A673 (cell line): ENCODE measurements at regions not wholly inside any gene's neighbourhood (a gene's known extent, or its start where the extent isn't known, plus 50 kb on each side); places are given as distances from the start of the nearest gene placed in this dataset.

Experiments used
- BruUV-seq: library from RNA; stranded (reverse); fragments of 400-500 nt; replicated peaks from 2 replicates; lab custom pipeline; 2021; lab: Mats Ljungman, UMichigan
- CTCF ChIA-PET: fragments of 300-600 bp; sonication (Branson Sonifier 250); formaldehyde crosslinking; loops from one replicate; lab custom pipeline; 2022; ENCODE audit warnings: antibody characterized with exemption; lab: Charles Lee
- POLR2A ChIA-PET: fragments of 300-600 bp; sonication (Branson Sonifier 250); formaldehyde crosslinking; loops from one replicate; lab custom pipeline; 2022; ENCODE audit warnings: antibody characterized with exemption; ENCODE audit not compliant: low non-redundant PET; lab: Charles Lee
- DNase-seq: peaks from one replicate; pipeline ENCODE4 v3.0.0-alpha.2; 2015; ENCODE audit warnings: low spot score
- H3K27ac ChIP-seq: fragments of 200-600 bp; sonication (generic); 2 replicates; pipeline ENCODE4 v1.5.1; 2016; ENCODE audit warnings: mixed run types, low read depth, mild to moderate bottlenecking, mixed read lengths, antibody characterized with exemption, low read length; ENCODE audit not compliant: poor library complexity, severe bottlenecking
- H3K27me3 ChIP-seq: fragments of 200-600 bp; sonication (generic); replicated peaks from 2 replicates; pipeline ENCODE4 v1.6.1; 2017; ENCODE audit warnings: mixed run types, low read depth, mild to moderate bottlenecking, mixed read lengths, antibody characterized with exemption, low read length; ENCODE audit not compliant: insufficient read depth, poor library complexity
- H3K36me3 ChIP-seq: fragments of 200-600 bp; sonication (generic); 2 replicates; pipeline ENCODE4 v1.6.1; 2016; ENCODE audit warnings: mixed run types, mild to moderate bottlenecking, mixed read lengths, antibody characterized with exemption, low read length; ENCODE audit not compliant: insufficient read depth, poor library complexity, severe bottlenecking
- H3K4me1 ChIP-seq: fragments of 200-600 bp; sonication (generic); 2 replicates; pipeline ENCODE4 v1.6.1; 2017; ENCODE audit warnings: mixed run types, mild to moderate bottlenecking, mixed read lengths, antibody characterized with exemption, low read length; ENCODE audit not compliant: insufficient read depth, poor library complexity, severe bottlenecking
- H3K4me3 ChIP-seq: fragments of 200-600 bp; sonication (generic); 2 replicates; pipeline ENCODE4 v1.5.1; 2016; ENCODE audit warnings: low read depth, mixed run types, mild to moderate bottlenecking, mixed read lengths, low read length; ENCODE audit not compliant: poor library complexity, severe bottlenecking
- H3K9me3 ChIP-seq: fragments of 200-600 bp; sonication (generic); 2 replicates; pipeline ENCODE4 v1.6.1; 2016; ENCODE audit warnings: mixed run types, low read depth, mild to moderate bottlenecking, mixed read lengths, antibody characterized with exemption, low read length; ENCODE audit not compliant: poor library complexity, severe bottlenecking
- EZH2 ChIP-seq: fragments of 200-600 bp; sonication (generic); IDR thresholded peaks from 2 replicates; pipeline ENCODE4 v1.6.1; 2017; ENCODE audit warnings: borderline replicate concordance, low read depth, mild to moderate bottlenecking, mixed read lengths, antibody characterized with exemption, low read length; ENCODE audit not compliant: poor library complexity, severe bottlenecking
- intact Hi-C: fragments of 100-400 bp; cut with micrococcal nuclease; formaldehyde crosslinking; loops from one replicate; pipeline ENCODE4 v1.10.0; 2022; ENCODE audit not compliant: unreplicated experiment
- TF ChIP-seq, protein P1 (sequence below): fragments of 300-800, 200-600 bp; sonication (generic); conservative IDR thresholded peaks from 2 replicates; pipeline ENCODE4 v1.5.1; 2017; ENCODE audit warnings: low read depth, mild to moderate bottlenecking, antibody characterized with exemption, low read length, moderate library complexity, mixed read lengths

GRCh38 chr20:6212903-6213302 is 90.1 kb upstream of the FERMT1 start:
- TF ChIP-seq, protein P1, sequence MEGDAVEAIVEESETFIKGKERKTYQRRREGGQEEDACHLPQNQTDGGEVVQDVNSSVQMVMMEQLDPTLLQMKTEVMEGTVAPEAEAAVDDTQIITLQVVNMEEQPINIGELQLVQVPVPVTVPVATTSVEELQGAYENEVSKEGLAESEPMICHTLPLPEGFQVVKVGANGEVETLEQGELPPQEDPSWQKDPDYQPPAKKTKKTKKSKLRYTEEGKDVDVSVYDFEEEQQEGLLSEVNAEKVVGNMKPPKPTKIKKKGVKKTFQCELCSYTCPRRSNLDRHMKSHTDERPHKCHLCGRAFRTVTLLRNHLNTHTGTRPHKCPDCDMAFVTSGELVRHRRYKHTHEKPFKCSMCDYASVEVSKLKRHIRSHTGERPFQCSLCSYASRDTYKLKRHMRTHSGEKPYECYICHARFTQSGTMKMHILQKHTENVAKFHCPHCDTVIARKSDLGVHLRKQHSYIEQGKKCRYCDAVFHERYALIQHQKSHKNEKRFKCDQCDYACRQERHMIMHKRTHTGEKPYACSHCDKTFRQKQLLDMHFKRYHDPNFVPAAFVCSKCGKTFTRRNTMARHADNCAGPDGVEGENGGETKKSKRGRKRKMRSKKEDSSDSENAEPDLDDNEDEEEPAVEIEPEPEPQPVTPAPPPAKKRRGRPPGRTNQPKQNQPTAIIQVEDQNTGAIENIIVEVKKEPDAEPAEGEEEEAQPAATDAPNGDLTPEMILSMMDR: no peak
- no peak for TF ChIP-seq EZH2
- Histone ChIP-seq H3K36me3 (no peaks in the 10 kb centered on the region), H3K9me3 (no peaks in the 10 kb centered on the region), H3K4me3 (no peak overlapping the region), H3K27me3 (peaks cover 6% of the 10 kb centered on the region), H3K4me1 (no peaks in the 10 kb centered on the region), H3K27ac (no peak overlapping the region)
- intact Hi-C loops: no loop called here
- CTCF ChIA-PET: no interaction called here
- BruUV-seq: no TSS peak
- no peak for DNase-seq
- POLR2A ChIA-PET: no interaction called here

GRCh38 chr20:6209093-6209492 is 86.3 kb upstream of the FERMT1 start:
- TF ChIP-seq EZH2: no peak
- Histone ChIP-seq H3K9me3 (no peaks in the 10 kb centered on the region), H3K27ac (no peak overlapping the region), H3K4me1 (no peaks in the 10 kb centered on the region), H3K27me3 (peaks cover 6% of the 10 kb centered on the region), H3K36me3 (no peaks in the 10 kb centered on the region), H3K4me3 (no peak overlapping the region)
- no TSS peak for BruUV-seq
- intact Hi-C loops: no loop called here
- no peak for DNase-seq
- CTCF ChIA-PET: no interaction called here
- POLR2A ChIA-PET: no interaction called here

DNA sequence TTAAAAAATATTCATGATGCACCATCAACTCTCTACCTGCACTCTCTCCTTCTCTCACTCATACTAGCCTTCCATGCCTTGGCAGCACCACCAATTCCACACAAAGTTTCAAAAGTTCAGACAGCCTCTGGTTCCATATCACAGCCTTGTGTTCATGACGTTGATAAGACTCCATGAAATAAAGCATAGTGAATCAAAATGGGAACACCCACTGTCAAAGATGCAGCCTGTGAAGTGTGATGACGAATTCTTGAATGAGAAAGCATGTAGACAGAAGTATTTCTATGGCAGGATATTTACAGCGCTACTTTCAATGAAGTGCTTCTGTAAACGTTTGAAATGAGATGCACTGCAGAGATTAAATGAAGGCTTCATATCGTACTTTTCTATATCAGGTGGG is 77.3 kb upstream of the FERMT1 start:
- intact Hi-C loops: no loop called here
- BruUV-seq: no TSS peak
- no peak for TF ChIP-seq EZH2
- TF ChIP-seq, protein P1: no peak
- Histone ChIP-seq H3K4me3 (no peak overlapping the region), H3K27ac (no peak overlapping the region), H3K36me3 (no peaks in the 10 kb centered on the region), H3K4me1 (no peaks in the 10 kb centered on the region), H3K27me3 (no peaks in the 10 kb centered on the region), H3K9me3 (no peaks in the 10 kb centered on the region)
- POLR2A ChIA-PET: no interaction called here
- CTCF ChIA-PET: no interaction called here
- no peak for DNase-seq

DNA sequence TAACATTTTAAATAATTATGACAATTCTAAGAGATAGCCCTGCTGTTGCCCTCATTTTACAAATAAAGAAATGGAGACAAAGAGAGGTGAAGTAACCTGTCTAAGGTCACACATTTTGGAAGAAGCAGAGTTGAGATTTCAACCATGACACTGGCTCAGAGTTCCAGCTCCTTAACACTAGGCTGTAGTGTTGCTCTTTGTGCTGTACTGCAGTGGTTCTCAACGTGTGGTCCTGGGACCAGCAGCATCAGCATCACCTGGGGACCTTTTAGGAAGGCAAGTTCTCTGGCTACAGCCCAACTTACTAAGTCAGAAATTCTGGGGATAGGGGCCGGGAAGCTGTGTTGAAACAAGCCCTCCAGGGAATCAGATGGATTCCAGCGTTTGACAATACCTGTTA is 62.4 kb upstream of the FERMT1 start:
- intact Hi-C loops: loop anchor here (10.0 kb wide), 1 partner anchor 1100 kb away; no protein-coding TSS in a partner anchor
- no peak overlapping the region for H3K27ac ChIP-seq
- peaks cover 24% of the 10 kb centered on the region for H3K27me3 ChIP-seq
- no TSS peak for BruUV-seq
- H3K36me3 ChIP-seq: no peaks in the 10 kb centered on the region
- TF ChIP-seq, protein P1: no peak
- no peak for TF ChIP-seq EZH2
- no peaks in the 10 kb centered on the region for H3K9me3 ChIP-seq
- no peaks in the 10 kb centered on the region for H3K4me1 ChIP-seq
- POLR2A ChIA-PET: no interaction called here
- CTCF ChIA-PET: no interaction called here
- no peak overlapping the region for H3K4me3 ChIP-seq
- DNase-seq: no peak
